GM18517 (cell line): ENCODE measurements at regions not wholly inside any gene's neighbourhood (a gene's known extent, or its start where the extent isn't known, plus 50 kb on each side); places are given as distances from the start of the nearest gene placed in this dataset.
A peak's percentile ranks its signal among the peaks of the same experiment; 100 is the strongest.

Source experiments
- ATAC-seq: cut with Tn5 transposase; IDR thresholded peaks from one replicate; pipeline ENCODE4 v1.9.1; 2021; ENCODE audit warnings: mild to moderate bottlenecking, moderate library complexity; ENCODE audit not compliant: unreplicated experiment

GRCh38 chr21:32881458-32881857 lies 109.9 kb upstream of the PAXBP1 start:
- ATAC-seq = no peak

DNA sequence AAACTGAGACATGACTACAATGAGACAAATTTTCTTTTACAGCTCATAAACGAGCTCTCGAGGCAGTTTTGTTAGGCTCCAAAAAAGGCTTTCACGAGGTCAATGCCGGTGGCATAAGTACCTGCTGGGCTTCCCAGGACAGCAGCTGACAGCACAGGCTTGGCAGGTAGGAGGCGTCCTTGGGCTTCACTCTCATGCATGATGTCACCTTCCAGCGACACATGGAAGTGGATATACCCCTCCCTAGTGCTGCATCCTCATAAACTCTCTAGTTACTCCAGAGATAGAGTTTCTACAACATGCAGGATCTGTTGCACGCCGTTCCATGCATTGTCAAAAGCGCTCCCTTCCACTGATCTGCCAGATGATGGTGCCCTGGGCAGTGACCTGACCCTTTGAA lies 112.5 kb upstream of the PAXBP1 start:
- ATAC-seq = no peak

GRCh38 chr21:32886339-32886738 lies 114.8 kb upstream of the PAXBP1 start:
- no peak for ATAC-seq

DNA sequence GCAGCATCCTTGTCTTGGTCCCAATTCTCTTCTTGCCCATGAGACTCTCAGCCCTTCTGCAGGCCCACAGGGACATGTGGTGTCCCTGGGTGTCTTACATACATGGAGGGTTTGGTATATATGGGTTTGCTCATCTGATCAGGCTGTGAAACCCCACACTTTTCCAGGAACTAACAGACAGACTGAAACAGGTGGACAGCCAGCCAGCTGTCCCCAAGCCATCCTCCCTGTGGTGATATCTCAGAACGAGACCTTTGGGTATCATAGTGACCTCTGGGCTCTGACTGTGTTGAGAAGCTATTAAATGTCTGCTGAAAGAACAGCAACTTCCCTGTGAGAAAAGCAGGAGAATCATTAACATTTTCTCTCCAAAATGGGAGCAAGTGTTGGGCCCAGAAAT lies 115.5 kb upstream of the PAXBP1 start:
- no peak for ATAC-seq

DNA sequence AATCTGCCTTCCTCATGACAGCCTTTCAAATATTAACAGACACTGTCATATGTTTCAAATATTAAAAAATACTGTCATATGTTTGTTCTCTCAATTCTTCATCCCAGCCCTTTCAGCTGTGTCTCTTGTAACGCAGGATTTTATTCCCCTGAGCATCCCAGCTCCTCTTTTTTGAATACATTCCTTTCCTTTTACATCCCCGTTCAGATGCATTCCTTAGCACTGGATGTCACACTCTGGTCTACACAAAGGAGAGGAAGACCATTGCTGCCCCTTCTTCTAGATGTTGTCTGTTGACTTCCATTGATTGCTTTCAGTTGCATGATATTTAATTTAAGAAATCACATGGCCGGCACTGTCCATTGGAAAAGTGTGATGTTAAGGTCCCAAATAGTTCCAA lies 117.4 kb upstream of the PAXBP1 start:
- no peak for ATAC-seq

DNA sequence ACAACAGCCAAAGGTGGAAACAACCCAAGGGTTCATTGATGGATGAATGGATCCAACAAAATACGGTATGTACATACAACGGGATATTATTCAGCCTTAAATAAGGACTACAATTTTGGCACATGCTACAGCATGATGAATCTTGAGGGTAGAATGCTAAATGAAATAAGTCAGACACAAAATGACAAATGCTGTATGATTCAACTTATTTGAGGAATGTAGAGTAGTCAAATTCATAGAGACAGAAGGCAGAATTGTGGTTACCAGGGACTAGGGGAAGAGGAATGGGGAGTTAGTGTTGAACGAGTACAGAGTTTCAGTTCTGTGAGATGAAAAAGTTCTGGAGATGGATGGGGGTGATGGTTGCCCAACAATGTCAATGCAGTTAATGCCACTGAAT lies 118.0 kb upstream of the PAXBP1 start:
- ATAC-seq = no peak

GRCh38 chr21:32894321-32894720 lies 122.8 kb upstream of the PAXBP1 start:
- ATAC-seq = no peak

- no peak for ATAC-seq
Observed at GRCh38 chr21:32900814-32901213, 124.9 kb upstream of the OLIG2 start.

- ATAC-seq = no peak
Observed at GRCh38 chr21:32907521-32907920, 118.2 kb upstream of the OLIG2 start.

DNA sequence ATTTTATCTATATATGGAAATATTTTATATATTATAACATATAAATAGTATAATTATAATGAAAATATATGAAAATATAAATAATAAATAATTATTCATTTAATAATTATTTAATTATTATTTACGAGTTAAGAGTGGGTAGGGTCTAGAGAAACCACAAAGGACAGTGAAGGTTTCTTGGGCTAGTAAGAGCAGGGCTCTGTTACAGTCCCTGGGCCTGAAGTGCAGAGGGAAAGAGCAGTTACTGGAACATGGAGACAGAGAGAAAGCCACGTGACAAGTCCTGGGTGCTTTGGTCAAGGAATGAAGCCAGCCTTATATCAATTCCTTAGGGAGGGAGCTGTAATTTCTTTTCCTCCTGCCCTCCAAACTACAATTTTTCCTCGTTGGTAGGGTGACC lies 117.2 kb upstream of the OLIG2 start:
- no peak for ATAC-seq

- ATAC-seq = no peak
Observed at GRCh38 chr21:32909393-32909792, 116.3 kb upstream of the OLIG2 start.

GRCh38 chr21:32914424-32915039 lies 111.2 kb upstream of the OLIG2 start:
- no peak for ATAC-seq

- no peak for ATAC-seq
Observed at GRCh38 chr21:32915099-32915498, 110.6 kb upstream of the OLIG2 start.

- no peak for ATAC-seq
Observed at GRCh38 chr21:32916088-32916487, 109.6 kb upstream of the OLIG2 start.

DNA sequence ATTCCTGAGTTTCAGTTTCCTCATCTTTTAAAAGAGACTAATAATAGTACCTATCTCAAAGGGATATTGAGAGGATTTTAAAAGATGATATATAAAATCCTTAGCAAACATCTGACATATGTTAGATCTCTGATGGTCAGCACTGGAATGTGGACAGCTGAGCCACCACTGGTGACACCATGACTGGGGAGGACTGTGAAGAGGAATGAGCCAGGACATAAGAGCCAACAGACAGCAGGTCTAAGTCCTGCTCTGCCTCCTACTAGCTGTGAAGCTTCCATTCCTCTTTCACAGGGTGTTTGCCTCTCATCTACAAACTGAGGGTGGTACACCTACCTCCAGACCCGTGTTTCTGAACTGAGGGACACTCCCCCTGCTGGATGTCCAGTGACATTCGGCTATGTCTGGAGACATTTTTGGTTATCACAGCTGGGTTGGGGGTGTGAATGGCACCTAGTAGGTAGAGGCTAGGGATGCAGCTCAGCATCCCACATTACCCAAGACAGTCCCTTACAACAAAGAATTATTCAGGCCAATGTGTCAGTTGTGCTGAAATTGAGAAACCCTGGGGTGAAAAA lies 109.1 kb upstream of the OLIG2 start:
- no peak for ATAC-seq

DNA sequence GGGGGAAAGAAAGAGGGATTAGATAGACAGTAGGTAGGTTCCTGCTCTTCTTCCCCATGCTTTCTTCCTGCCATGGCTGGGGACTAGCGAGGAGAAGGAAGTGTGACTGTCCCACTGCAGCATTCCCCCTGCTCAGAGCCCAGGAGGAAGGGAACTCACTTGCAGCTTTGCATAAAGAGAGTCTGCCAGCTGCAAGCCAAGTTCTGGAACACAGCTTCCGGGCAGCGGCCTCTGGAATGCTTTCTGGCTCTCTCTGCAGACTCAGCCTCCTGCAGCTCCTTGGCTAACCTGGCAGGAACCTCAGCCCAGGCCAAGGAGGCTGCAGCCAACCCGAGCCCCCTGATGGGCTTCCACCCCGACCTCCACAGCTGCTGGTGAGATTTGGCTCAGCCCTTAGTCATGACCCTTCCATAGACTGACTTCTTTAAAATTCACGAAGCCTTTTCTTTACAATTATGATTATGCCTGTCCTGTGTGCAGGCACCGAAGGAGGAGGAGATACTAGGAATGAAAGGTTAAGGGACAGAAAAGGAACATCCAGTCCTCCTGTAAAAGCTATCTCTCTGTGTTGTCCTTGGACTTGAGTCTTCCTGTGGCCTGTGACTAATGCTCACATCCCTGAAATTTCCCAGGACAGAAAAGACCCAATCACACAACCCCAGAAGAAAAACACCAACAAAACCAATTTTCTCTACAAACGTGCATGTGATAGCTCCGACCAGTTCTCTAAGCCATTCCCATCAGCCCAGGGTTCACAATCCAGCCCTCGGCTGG lies 108.2 kb upstream of the OLIG2 start:
- no peak for ATAC-seq

DNA sequence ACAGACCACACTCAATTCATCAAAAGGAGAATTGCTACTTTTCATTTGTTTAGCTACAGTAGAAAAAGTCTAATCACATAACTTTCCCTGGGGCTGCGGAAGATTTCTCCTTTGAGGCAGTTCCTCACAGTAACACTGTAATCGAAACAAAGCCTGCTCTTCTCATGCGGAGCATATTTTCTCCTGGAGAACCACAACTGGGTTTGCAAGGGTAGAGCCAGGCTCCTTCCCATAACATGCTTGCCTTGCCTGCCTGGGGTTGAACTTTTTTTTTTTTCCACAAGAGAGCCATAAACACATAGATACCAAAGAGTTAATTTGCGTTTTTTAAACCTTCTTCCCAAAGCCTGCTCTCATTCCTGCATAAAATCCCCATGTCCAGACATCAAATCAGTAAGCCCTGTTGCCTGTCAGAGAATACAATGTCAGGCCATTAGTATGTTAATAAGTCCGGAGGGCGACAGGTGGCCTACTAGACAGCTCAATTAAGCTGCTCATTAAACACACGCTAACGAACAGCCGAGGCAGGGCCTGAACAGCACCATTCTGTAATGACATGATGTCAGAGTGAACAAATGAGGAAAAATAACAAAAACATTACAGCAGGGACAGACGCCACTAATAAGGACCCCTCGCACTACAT lies 107.1 kb upstream of the OLIG2 start:
- no peak for ATAC-seq

GRCh38 chr21:32920474-32920873 lies 105.3 kb upstream of the OLIG2 start:
- no peak for ATAC-seq

GRCh38 chr21:32921632-32922230 lies 104.0 kb upstream of the OLIG2 start:
- no peak for ATAC-seq

DNA sequence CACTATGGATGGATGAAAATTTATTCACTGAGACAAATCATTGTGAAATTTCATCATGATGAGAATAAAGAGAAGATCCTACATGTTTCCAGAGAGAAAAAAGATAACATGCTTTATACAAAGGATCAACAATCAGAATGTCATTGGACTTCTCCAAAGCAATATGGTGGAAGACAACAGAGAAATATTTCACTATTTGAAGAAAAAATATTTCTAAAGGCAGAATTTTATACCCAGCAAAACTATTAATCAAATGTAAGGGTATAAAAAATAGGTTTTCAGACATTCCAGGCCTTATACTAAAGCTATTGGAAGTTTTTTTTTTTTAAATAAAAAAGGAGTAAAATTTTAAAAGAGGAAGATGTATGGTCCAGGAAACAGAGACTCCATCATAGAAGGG lies 100.6 kb upstream of the OLIG2 start:
- no peak for ATAC-seq

GRCh38 chr21:32929633-32930038 lies 96.1 kb upstream of the OLIG2 start:
- peak; percentile 86 for ATAC-seq
